ENCODE measurements at regions not wholly inside any gene's neighbourhood (a gene's known extent, or its start where the extent isn't known, plus 50 kb on each side); places are given as distances from the start of the nearest gene placed in this dataset.
"Not testable (repeated sequence)": the region's sequence is repeated elsewhere in the genome, so short reads cannot be mapped to it uniquely, and the experiment has no call there.

GRCh38 chr12:131365821-131366260 is 345.0 kb upstream of the SFSWAP start:
- DNase-seq = no peak

- DNase-seq = no peak
These were observed 344.5 kb upstream of the SFSWAP start for GRCh38 chr12:131366261-131366871.

DNA sequence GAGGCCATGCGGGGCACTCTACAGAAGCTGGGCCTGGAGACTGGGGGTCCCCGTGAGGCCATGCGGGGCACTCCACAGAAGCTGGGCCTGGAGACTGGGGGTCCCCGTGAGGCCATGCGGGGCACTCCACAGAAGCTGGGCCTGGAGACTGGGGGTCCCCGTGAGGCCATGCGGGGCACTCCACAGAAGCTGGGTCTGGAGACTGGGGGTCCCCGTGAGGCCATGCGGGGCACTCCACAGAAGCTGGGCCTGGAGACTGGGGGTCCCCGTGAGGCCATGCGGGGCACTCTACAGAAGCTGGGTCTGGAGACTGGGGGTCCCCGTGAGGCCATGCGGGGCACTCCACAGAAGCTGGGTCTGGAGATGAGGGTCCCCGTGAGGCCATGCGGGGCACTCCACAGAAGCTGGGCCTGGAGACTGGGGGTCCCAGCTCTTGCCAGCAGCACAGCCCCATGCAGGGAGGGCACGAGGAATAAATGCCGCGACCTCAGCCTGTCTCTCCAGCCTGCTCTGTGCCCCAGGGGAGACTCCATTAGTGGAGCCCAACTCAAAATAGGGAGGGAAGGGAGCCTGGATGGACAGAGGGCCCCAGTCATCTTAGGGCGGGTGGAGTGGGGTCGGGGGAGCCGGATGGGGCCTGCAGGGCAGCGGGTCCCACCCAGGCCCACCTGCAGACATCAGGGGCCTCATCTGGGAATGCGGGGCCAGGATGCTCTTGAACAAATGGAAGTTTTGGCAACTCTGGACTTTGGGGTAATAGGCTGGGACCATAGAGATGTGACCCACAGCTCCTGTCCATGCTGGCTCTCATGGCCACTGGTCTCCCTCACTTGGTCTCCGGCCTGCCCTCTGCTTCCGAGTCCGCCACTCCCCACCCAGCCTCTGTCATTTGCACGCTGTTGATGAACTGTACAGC is 343.6 kb upstream of the SFSWAP start:
- DNase-seq = not testable (repeated sequence)

GRCh38 chr12:131367983-131368667 is 342.8 kb upstream of the SFSWAP start:
- DNase-seq = no peak

DNA sequence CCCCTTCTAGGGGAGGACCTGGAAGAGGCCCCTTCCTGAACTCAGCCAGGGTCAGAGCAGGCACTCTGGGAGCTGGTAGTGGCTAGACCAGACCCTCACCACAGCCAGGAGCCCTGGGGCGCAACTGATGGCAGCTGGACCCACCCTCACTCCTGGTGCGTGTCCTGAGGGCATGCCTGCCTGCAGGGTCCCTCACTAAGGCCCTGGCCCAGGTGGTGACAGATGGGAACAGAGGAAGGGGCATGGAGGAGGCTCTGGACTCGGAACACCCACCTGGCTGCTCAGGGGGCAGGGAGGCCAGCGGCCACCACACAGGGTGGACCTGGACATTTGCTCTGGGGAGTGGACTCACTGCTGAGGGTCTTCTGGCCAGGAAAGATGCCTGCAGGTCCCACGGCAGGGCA is 342.2 kb upstream of the SFSWAP start:
- DNase-seq = no peak

- no peak for DNase-seq
These were observed 341.6 kb upstream of the SFSWAP start for GRCh38 chr12:131369094-131369845.

- DNase-seq = no peak
These were observed 340.6 kb upstream of the SFSWAP start for GRCh38 chr12:131370321-131370720.

DNA sequence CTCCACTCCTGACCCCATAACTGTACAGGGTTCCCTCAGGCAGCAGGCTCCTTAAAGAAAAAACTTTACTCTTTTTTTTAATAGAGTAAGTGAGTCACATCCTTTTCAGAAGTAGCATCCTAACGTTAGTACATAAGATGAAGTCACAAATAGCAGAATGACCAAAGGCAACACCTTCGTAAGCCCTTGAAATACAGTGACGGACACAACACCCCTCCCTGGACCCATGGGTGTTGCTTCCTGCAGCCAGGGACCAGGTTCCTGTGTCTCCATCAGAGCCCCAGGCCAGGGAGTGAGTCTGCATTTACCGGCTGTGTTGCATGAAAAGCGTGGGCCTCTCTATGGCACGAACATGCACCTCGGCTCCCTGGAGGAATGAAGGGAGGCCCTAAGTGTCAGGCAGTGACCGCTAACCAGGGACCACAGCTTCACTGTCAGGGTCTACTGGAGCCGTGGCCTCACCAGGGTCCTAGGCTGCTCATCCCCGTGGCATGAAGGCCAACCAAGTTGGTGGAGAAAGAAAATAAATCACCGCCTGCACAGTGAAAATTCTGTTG is 340.0 kb upstream of the SFSWAP start:
- no peak for DNase-seq

GRCh38 chr12:131371401-131372170 is 339.3 kb upstream of the SFSWAP start:
- DNase-seq = no peak

DNA sequence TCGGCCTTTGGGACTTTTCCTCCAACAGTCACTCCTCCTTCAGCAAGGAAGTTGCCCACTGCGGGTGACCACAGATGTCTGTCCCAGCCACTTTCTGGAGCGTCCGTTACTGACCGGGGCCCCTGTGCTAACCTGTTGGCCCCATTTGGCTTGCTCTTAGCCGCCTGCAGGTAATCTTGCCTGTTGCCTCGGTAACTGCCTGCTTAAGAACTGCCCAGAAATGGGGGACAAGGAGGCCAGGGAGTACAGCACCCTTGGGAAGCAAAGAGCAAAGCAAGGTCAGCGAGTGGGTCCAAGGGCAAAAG is 338.8 kb upstream of the SFSWAP start:
- no peak for DNase-seq

GRCh38 chr12:131372706-131373195 is 338.1 kb upstream of the SFSWAP start:
- no peak for DNase-seq

DNA sequence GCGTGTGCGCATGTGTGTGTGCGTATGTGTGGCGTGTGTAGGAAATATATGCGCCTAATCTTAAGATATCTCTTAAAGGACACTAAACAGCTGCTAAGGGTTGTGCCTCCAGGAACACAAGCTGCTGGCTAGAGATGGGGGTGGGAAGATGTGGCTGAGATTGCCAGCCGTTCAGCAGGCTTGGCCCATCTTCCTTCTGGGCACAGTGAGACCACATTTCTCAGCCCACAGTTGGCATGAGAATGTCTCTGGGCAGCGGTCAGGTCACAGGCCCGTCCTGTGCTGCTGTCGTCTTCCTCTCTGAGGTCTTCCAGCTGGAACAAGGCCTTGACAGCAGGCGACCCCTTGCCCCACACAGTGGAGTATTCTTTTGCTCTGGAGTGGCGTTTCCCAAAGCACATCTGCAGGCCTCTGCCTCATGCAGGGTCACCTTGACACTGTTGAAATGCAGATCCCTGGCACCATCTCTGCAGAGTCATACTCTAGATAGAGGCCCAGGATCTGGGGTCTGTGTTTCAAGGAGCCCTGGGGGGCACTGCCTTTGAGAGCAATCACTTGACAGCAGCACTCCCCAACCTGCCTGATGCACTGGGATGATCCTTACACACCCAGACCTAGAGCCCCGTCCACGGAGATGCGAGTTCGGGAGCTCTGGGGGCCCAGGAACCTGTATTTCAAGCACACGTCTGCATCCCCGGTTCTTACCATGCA is 335.5 kb upstream of the SFSWAP start:
- no peak for DNase-seq

DNA sequence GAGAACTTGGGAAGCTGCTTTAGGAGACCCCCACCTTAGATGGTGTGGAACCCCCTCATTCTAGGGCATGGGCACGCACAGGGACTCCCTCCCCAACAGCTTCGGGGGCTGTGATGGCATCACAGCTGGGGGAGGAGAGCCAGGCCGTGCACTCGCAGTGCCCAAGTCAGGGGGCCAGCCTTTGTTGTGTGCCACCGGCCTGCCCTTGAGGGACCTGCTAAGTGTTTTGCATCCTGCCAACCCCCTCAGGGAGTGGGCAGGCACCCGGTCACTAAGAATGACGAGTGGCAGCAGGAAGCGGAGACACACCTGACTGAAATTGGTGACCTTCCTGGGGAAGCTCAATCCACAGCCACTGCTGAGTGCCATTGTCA is 334.9 kb upstream of the SFSWAP start:
- no peak for DNase-seq

- no peak for DNase-seq
These were observed 332.6 kb upstream of the SFSWAP start for GRCh38 chr12:131378176-131378842.

GRCh38 chr12:131378861-131379665 is 331.8 kb upstream of the SFSWAP start:
- DNase-seq = no peak

DNA sequence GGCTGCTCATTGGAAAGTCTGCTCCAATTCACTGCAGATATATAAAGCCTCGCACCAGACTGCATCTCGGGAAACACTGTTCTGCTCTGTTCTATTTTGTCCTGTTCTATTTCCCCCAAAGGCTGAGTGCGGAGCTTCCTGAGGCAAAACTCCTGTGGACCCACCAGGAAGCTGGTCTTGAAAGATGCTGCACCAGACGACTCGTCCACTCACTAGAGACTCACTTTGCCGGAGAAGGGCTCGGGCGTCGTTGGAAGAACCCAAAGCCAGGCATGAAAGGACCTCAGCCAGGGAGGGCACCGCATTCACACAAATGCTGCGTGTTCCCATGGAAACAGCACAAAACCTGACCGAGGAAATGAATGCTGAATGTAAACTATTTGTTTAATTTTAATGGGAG is 331.2 kb upstream of the SFSWAP start:
- no peak for DNase-seq

- DNase-seq = no peak
These were observed 330.5 kb upstream of the SFSWAP start for GRCh38 chr12:131380220-131380964.

- DNase-seq = no peak
These were observed 329.8 kb upstream of the SFSWAP start for GRCh38 chr12:131380965-131381705.
